Dedifferentiated amniotic fluid mesenchymal stem cell (primary cell): ENCODE measurements at regions not wholly inside any gene's neighbourhood (a gene's known extent, or its start where the extent isn't known, plus 50 kb on each side); places are given as distances from the start of the nearest gene placed in this dataset.
"Not testable (repeated sequence)": the region's sequence is repeated elsewhere in the genome, so short reads cannot be mapped to it uniquely, and the experiment has no call there.

ENCODE experiments used
- DNase-seq: peaks from one replicate; pipeline ENCODE4 v3.0.0-alpha.2; 2016; ENCODE audit errors: extremely low spot score

DNA sequence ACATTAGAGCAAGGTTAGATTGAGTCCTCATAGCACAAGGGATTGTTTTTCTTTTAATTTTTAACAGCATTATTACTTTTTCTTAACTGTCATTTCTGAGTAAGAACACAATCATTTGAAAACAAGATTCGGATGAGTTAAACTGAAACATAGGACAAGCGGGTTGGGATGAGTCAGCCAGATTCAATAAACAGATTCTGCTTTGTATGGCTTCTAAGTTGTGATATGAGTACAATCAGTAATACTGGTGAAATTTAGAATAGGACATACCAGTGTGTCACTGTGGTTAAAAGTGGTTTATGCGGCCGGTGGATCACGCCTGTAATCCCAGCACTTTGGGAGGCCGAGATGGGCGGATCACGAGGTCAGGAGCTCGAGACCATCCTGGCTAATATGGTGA, 364.3 kb upstream of the CDH10 start:
- no peak for DNase-seq

- DNase-seq: peak; percentile 70
Measured at GRCh38 chr5:25006734-25007133, 362.0 kb upstream of the CDH10 start.

GRCh38 chr5:25006237-25006636, 361.5 kb upstream of the CDH10 start:
- no peak for DNase-seq

DNA sequence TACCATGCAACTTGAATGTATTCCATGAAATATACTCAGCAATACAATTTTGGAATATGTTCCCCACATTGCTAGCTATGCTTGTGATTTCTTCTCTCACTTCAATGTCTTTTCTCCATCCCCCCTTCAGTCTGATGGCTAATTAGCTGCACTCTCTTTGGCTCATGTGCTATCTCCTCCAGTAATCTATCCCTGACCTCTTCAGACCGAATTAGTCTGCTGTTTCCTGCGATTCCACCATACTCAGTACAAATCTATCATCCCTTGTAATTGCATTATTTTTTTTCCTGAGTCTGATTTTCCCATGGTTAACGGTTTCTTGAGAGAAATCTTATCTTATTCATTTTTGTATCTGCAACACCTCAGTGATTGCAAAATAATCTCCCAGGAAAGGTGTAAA, 360.7 kb upstream of the CDH10 start:
- DNase-seq: no peak

DNA sequence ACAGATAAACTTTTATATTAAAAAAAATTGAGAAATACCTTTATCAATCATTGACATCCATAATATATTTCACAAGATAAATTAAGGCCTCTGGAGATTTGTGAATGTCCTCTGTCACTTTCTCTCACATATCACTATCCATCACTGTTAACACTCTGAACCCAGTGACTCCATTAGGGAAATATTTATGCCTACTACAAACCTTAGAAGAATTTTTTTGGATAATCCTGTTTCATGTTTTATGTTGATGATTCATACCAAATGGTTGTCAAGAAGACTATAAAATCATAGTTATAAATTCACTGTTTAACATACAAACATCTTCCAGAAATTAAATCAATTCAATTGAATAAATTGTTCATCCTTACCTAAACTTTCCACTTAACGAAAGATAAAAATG, 357.6 kb upstream of the CDH10 start:
- DNase-seq: no peak

DNA sequence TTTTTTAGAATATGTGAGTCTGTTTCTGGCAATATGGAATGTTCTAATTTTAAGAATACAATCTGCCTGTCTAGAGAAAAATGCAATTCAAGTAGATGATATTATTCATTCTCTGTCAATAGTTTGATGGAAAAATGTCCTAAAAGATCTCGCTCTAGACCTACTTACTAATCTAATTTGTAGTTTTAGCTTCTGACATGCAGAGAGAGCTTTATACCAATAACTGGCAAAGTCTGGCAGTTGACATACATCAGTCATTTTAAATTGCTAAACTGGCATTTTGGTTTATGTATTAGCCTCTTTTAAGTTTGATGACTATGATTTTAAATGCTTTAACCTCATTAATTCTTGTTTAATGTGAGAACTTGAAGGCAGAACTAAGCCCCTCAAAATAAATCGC, 355.0 kb upstream of the CDH10 start:
- DNase-seq: no peak

DNA sequence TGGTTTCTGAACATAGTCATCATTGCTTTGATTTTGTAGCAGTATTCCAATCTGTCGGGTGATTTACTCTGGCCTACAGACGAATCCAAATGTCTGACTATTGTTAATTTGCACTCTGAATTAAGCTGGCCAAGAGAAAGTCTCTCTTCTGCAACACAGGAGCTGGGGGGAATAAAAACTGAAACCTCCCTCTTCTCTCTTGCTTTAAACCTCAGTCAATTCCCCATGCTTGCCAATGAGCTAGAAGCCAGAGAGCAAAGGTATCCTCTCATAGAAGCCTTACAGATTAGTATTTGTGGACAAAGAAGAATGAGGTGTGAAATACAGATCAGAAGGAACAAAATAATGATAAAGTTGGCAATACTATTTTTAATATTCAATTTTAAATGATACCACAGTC, 353.9 kb upstream of the CDH10 start:
- DNase-seq: no peak

DNA sequence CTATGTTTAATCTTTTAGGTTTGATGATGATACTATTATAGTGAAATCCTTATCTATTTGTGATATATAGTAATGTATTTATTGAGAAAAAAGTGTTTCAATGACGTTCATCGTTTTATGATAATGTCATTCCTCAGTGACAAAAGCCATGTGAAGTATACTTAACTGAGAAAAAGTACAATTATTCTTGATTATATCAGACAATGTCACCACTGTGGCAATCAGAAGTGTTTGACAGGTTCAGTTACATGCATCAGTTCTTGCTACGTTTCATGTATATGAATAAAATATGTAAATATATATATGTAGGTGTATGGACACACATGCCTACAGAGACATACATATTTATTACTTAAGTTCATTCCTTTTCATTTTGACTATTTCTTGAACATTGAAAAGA, 341.5 kb upstream of the CDH10 start:
- DNase-seq: no peak

- not testable (repeated sequence) for DNase-seq
Measured at GRCh38 chr5:24978552-24978951, 333.8 kb upstream of the CDH10 start.

GRCh38 chr5:24963611-24964010, 318.8 kb upstream of the CDH10 start:
- DNase-seq: no peak

DNA sequence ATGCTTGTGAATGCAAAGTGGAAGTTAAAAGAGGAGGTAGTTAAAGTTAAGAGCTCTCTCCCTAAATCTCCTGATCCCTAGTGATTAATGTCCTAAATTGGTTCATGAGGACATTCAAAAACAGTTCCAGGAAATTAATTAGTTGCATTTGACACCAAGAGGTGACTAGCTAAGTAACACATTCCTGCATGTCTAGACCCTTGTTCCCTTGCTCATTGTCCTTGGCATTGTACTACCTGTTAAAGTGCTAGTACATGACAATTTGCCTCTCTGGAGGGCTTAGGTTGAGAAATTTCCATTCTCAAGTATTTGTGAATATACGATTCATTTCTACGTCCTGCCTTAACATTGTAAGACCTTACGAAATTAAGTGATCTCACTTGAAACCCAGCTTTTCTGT, 278.6 kb upstream of the CDH10 start:
- no peak for DNase-seq

DNA sequence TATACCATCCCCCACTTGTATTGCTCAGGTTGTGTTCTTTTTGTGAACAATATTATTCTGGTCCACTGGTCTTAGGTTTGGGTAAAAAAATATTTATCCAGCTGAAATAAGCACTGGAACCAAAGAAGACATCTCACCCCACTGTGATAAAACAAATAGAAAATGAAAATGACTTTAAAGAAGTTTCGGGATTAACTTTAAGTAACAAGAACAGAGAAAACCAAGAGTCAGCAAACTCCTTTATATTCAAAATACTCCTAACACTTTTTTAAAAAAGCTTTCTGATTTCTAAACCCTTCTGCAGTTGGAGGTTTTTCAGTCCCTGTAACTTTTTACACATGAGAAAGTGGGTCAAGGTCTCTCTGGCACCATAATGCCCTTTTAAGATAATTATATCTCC, 273.9 kb upstream of the CDH10 start:
- no peak for DNase-seq

DNA sequence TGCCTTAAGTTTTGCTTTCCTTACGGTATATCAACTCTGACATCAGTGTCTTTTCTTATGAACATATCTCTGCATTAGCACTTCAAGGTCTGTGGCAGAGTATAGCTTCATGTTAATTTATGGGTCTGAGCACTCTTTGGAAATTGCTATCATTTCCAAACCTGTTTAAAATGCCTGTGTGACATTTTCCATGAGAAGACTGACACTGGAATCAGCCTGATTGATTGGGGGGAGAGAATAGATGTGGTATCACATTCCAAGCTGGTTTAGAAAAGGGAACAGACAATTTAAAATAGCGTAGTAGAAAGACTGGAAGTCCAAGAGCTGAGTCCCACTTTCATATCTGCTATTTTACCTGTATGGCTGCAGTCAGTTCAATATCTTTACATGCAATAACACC, 272.1 kb upstream of the CDH10 start:
- DNase-seq: no peak

- no peak for DNase-seq
Measured at GRCh38 chr5:24909210-24909609, 264.4 kb upstream of the CDH10 start.

DNA sequence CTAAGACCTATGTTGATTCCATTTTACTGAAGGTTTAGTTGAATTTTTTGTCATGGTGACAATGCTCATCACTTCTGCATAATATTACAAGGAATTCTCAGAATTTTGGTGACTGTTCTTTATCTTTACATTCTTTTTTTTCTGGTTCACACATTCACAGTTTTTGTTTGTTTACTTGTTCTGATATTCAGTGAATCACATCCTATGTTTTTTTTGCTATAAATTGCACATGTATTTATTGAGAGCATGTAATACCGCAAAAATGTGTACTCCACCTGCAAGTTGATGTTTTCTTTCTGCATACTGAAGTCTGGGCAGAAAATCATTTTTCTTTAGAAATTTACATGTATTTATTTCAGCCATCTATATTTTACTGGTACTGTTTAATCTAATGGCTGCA, 261.9 kb upstream of the CDH10 start:
- DNase-seq: no peak

DNA sequence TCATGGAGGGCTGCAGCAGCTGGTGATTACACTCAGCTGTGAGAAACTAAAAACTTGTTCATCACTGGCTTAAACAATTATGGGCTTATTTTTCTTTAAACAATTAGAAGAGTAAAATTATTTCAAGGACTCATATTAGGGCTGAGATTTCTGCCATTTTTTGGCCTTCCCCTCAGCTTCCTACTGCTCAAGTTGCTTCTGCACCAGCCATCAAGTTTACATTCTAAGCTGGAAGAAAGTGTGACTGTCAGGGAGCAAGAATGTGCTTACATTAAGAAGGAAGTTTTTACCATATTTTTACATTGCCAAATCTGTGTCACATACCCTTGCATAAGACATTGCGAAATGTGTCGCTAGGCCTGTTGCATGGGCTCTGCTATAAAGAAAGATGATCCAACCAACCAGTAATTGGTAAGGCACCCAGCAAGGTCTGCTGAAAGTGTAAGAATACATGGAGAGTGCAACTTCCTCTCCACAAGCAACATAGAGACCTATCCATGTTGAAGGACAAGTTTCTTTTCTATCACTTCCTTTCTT, 260.3 kb upstream of the CDH10 start:
- DNase-seq: peak; percentile 45

GRCh38 chr5:24899180-24899579, 254.4 kb upstream of the CDH10 start:
- DNase-seq: no peak

- DNase-seq: no peak
Measured at GRCh38 chr5:24864244-24864643, 219.5 kb upstream of the CDH10 start.

DNA sequence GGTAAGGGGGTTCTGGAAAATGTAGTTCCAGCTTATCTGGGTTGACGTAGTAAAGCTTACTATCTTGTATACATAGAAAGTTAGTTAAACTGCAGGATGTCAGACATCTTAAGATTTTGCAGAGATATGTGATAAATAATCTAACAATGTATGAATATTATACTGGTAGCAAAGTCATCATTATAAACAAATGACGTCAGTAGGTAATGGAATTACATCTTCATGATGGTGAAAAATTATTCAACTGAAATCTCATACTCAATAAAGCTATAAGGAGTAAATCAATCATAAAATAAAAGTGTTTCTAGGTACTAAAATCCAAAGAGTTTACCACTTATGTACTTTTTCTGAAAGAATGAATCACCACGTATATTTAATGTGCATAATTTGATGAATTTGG, 217.3 kb upstream of the CDH10 start:
- DNase-seq: no peak

- no peak for DNase-seq
Measured at GRCh38 chr5:24855485-24855884, 210.7 kb upstream of the CDH10 start.

GRCh38 chr5:24854850-24855249, 210.1 kb upstream of the CDH10 start:
- no peak for DNase-seq

GRCh38 chr5:24854350-24854749, 209.6 kb upstream of the CDH10 start:
- DNase-seq: no peak

DNA sequence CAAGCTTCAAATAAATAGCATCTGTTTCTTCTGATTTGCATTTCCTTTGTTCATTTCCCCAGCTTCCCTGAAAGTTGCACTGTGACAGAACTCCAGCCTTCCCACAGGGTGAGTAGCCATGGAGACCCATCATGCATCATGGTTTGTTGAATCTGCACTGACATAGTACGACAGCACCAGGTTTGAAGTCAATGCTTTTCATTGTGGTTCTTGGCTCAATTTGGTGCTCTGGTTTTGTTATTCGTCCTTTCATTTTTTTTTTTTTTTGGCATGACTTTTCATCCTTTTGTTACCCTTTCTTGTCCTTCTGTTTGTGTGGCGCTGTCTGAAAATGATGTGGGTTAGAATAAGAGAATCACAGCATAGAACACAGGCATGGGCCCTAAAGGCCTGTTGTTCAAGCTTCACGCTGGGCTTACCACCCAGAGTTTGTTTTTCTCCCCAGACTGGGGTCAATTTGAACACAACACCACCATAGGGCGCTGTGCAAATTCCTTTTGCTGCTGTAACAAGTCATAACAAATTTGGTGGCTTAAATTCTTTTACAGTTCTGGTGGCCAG, 206.2 kb upstream of the CDH10 start:
- no peak for DNase-seq

DNA sequence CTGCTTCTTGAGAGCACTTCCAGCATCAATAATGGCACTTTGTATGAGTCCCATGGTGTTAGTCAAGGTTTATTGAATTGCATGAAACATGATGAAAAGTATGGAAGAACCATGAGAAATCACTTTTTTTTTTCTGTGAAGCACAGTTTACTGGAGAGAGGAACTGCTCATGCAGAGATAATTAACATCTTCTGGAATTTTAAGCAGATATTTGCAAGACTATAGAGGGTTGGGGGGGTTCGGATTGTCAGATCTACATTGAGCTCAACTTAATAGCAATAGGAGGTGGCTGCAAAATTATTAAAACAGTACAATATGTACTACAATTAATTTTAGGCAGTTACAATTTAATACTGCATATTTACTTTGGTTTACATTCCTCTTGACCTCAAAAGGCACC, 204.4 kb upstream of the CDH10 start:
- no peak for DNase-seq
